Neural cell (in vitro differentiated cells): ENCODE measurements at regions not wholly inside any gene's neighbourhood (a gene's known extent, or its start where the extent isn't known, plus 50 kb on each side); places are given as distances from the start of the nearest gene placed in this dataset.

ENCODE experiments used
- H2AFZ ChIP-seq: fragments of 200-600, 300-800 bp; sonication (generic), shearing (Covaris generic); 2 replicates; pipeline ENCODE4 v1.6.0; 2014; ENCODE audit warnings: low read depth, mild to moderate bottlenecking, antibody characterized with exemption, low read length, moderate library complexity
- H3F3A ChIP-seq: fragments of 200-600 bp; shearing (Covaris generic); 2 replicates; pipeline ENCODE4 v1.6.1; 2016; ENCODE audit warnings: mild to moderate bottlenecking, moderate library complexity, mixed read lengths, antibody characterized with exemption, low read length; ENCODE audit not compliant: insufficient read depth, poor library complexity, severe bottlenecking
- H3K27ac ChIP-seq: fragments of 200-600, 300-800 bp; sonication (generic), shearing (Covaris generic); 2 replicates; pipeline ENCODE4 v1.5.1; 2014; ENCODE audit warnings: mild to moderate bottlenecking, low read length, moderate library complexity
- H3K27me3 ChIP-seq: fragments of 300-800, 200-600 bp; sonication (generic), shearing (Covaris generic); 2 replicates; pipeline ENCODE4 v1.6.0; 2014; ENCODE audit warnings: mild to moderate bottlenecking, low read depth, low read length, moderate library complexity; ENCODE audit not compliant: insufficient read depth
- H3K36me3 ChIP-seq: fragments of 300-800, 200-600 bp; sonication (generic), shearing (Covaris generic); 2 replicates; pipeline ENCODE4 v1.5.1; 2014; ENCODE audit warnings: mild to moderate bottlenecking, antibody characterized with exemption, low read length, moderate library complexity; ENCODE audit not compliant: insufficient read depth
- H3K4me2 ChIP-seq: fragments of 300-800, 200-600 bp; sonication (generic), shearing (Covaris generic); 2 replicates; pipeline ENCODE4 v1.6.0; 2014; ENCODE audit warnings: mild to moderate bottlenecking, low read length
- H3K4me3 ChIP-seq: fragments of 300-800, 200-600 bp; sonication (generic), shearing (Covaris generic); 2 replicates; pipeline ENCODE4 v1.5.1; 2014; ENCODE audit warnings: mild to moderate bottlenecking, low read length, moderate library complexity
- H3K79me2 ChIP-seq: fragments of 200-600 bp; shearing (Covaris generic); replicated peaks from 2 replicates; pipeline ENCODE4 v1.6.0; 2014; ENCODE audit warnings: mild to moderate bottlenecking, low read length, moderate library complexity; ENCODE audit not compliant: insufficient read depth
- H3K9ac ChIP-seq: fragments of 300-800, 200-600 bp; sonication (generic), shearing (Covaris generic); 2 replicates; pipeline ENCODE4 v1.6.1; 2016; ENCODE audit warnings: mild to moderate bottlenecking, low read length, mixed read lengths
- H3K9me2 ChIP-seq: fragments of 200-600 bp; shearing (Covaris generic); 2 replicates; pipeline ENCODE4 v1.6.1; 2016; ENCODE audit warnings: mild to moderate bottlenecking, low read length, mixed read lengths; ENCODE audit not compliant: insufficient read depth
- H3K9me3 ChIP-seq: fragments of 200-600, 300-800 bp; sonication (generic), shearing (Covaris generic); 2 replicates; pipeline ENCODE4 v1.6.1; 2016; ENCODE audit warnings: mild to moderate bottlenecking, mixed run types, low read length, moderate library complexity, mixed read lengths
- H4K20me1 ChIP-seq: fragments of 200-600 bp; shearing (Covaris generic); 2 replicates; pipeline ENCODE4 v1.6.1; 2016; ENCODE audit warnings: mild to moderate bottlenecking, mixed run types; ENCODE audit not compliant: insufficient read depth
- EP300 ChIP-seq: fragments of 450-650 bp; conservative IDR thresholded peaks from 2 replicates; pipeline ENCODE4 v1.6.1; 2014; ENCODE audit warnings: antibody characterized with exemption, mild to moderate bottlenecking, moderate library complexity; ENCODE audit not compliant: poor library complexity, severe bottlenecking
- EZH2 ChIP-seq: fragments of 200-600, 300-800 bp; shearing (Covaris generic), sonication (generic); IDR thresholded peaks from 2 replicates; pipeline ENCODE4 v1.6.1; 2014; ENCODE audit warnings: antibody characterized with exemption, low read length, borderline replicate concordance, mild to moderate bottlenecking; ENCODE audit not compliant: insufficient read depth, poor library complexity, severe bottlenecking
- MXI1 ChIP-seq: fragments of 450-650 bp; conservative IDR thresholded peaks from 2 replicates; pipeline ENCODE4 v1.6.1; 2014; ENCODE audit warnings: antibody characterized with exemption, mild to moderate bottlenecking; ENCODE audit not compliant: poor library complexity, severe bottlenecking
- POLR2AphosphoS5 ChIP-seq: IDR thresholded peaks from 2 replicates; pipeline ENCODE4 v1.6.1; 2012
- RAD21 ChIP-seq: fragments of 450-650 bp; conservative IDR thresholded peaks from 2 replicates; pipeline ENCODE4 v1.6.1; 2014; ENCODE audit warnings: antibody characterized with exemption, mild to moderate bottlenecking, moderate library complexity
- SMC3 ChIP-seq: fragments of 450-650 bp; conservative IDR thresholded peaks from 2 replicates; pipeline ENCODE4 v1.6.1; 2014; ENCODE audit warnings: antibody characterized with exemption, mild to moderate bottlenecking, moderate library complexity; ENCODE audit not compliant: poor library complexity
- TAF1 ChIP-seq: IDR thresholded peaks from 2 replicates; pipeline ENCODE4 v1.6.1; 2012; ENCODE audit warnings: low read depth
- TF ChIP-seq, protein P1 (sequence below): IDR thresholded peaks from 2 replicates; pipeline ENCODE4 v1.6.1; 2012; ENCODE audit warnings: borderline replicate concordance
- TF ChIP-seq, protein P2 (sequence below): fragments of 450-650 bp; IDR thresholded peaks from 2 replicates; pipeline ENCODE4 v1.5.1; 2014; ENCODE audit warnings: antibody characterized with exemption, mild to moderate bottlenecking, moderate library complexity; ENCODE audit not compliant: poor library complexity, severe bottlenecking

- H3K79me2 ChIP-seq: no peaks in the 10 kb centered on the region
- no peaks in the 10 kb centered on the region for H3F3A ChIP-seq
- no peak overlapping the region for H3K9ac ChIP-seq
- H3K27ac ChIP-seq: no peak overlapping the region
- H3K4me3 ChIP-seq: no peak overlapping the region
- H3K36me3 ChIP-seq: no peaks in the 10 kb centered on the region
- TF ChIP-seq SMC3 (no peak), POLR2AphosphoS5 (no peak), EP300 (no peak), EZH2 (no peak), RAD21 (no peak), MXI1 (no peak), TAF1 (no peak)
- TF ChIP-seq, protein P1, sequence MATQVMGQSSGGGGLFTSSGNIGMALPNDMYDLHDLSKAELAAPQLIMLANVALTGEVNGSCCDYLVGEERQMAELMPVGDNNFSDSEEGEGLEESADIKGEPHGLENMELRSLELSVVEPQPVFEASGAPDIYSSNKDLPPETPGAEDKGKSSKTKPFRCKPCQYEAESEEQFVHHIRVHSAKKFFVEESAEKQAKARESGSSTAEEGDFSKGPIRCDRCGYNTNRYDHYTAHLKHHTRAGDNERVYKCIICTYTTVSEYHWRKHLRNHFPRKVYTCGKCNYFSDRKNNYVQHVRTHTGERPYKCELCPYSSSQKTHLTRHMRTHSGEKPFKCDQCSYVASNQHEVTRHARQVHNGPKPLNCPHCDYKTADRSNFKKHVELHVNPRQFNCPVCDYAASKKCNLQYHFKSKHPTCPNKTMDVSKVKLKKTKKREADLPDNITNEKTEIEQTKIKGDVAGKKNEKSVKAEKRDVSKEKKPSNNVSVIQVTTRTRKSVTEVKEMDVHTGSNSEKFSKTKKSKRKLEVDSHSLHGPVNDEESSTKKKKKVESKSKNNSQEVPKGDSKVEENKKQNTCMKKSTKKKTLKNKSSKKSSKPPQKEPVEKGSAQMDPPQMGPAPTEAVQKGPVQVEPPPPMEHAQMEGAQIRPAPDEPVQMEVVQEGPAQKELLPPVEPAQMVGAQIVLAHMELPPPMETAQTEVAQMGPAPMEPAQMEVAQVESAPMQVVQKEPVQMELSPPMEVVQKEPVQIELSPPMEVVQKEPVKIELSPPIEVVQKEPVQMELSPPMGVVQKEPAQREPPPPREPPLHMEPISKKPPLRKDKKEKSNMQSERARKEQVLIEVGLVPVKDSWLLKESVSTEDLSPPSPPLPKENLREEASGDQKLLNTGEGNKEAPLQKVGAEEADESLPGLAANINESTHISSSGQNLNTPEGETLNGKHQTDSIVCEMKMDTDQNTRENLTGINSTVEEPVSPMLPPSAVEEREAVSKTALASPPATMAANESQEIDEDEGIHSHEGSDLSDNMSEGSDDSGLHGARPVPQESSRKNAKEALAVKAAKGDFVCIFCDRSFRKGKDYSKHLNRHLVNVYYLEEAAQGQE: no peak
- TF ChIP-seq, protein P2, sequence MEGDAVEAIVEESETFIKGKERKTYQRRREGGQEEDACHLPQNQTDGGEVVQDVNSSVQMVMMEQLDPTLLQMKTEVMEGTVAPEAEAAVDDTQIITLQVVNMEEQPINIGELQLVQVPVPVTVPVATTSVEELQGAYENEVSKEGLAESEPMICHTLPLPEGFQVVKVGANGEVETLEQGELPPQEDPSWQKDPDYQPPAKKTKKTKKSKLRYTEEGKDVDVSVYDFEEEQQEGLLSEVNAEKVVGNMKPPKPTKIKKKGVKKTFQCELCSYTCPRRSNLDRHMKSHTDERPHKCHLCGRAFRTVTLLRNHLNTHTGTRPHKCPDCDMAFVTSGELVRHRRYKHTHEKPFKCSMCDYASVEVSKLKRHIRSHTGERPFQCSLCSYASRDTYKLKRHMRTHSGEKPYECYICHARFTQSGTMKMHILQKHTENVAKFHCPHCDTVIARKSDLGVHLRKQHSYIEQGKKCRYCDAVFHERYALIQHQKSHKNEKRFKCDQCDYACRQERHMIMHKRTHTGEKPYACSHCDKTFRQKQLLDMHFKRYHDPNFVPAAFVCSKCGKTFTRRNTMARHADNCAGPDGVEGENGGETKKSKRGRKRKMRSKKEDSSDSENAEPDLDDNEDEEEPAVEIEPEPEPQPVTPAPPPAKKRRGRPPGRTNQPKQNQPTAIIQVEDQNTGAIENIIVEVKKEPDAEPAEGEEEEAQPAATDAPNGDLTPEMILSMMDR: no peak
- H2AFZ ChIP-seq: no peak overlapping the region
- H4K20me1 ChIP-seq: no peaks in the 10 kb centered on the region
- H3K4me2 ChIP-seq: no peak overlapping the region
- no peaks in the 10 kb centered on the region for H3K9me2 ChIP-seq
- H3K9me3 ChIP-seq: no peaks in the 10 kb centered on the region
- H3K27me3 ChIP-seq: no peaks in the 10 kb centered on the region
These were observed 2075.3 kb downstream of the PCDH9 start for GRCh38 chr13:65154661-65155447.

DNA sequence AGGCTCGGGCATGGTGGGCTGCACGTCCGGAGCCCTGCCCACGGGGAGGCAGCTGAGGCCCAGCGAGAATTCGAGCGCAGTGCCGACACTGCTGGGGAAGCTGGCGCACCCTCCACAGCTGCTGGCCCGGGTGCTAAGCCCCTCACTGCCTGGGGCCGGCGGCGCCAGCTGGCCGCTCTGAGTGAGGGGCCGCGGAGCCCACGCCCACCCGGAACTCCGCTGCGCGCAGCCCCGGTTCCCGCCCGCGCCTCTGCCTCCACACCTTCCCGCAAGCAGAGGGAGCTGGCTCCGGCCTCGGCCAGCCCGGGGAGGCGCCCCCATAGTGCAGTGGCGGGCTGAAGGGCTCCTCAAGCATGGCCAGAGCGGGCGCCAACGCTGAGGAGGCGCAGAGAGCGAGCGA, 2080.4 kb downstream of the PCDH9 start:
- Histone ChIP-seq H2AFZ (no peak overlapping the region), H3K79me2 (no peaks in the 10 kb centered on the region), H3K9me3 (no peaks in the 10 kb centered on the region), H3K27ac (no peak overlapping the region), H3K27me3 (no peaks in the 10 kb centered on the region), H4K20me1 (no peaks in the 10 kb centered on the region), H3K9me2 (no peaks in the 10 kb centered on the region), H3K4me2 (no peak overlapping the region), H3F3A (no peaks in the 10 kb centered on the region), H3K9ac (no peak overlapping the region), H3K36me3 (no peaks in the 10 kb centered on the region), H3K4me3 (no peak overlapping the region)
- TF ChIP-seq MXI1 (no peak), RAD21 (no peak), EZH2 (no peak), TAF1 (no peak), POLR2AphosphoS5 (no peak), SMC3 (no peak), EP300 (no peak)
- TF ChIP-seq, protein P1: no peak
- TF ChIP-seq, protein P2: no peak
